ENCODE measurements at regions not wholly inside any gene's neighbourhood (a gene's known extent, or its start where the extent isn't known, plus 50 kb on each side); places are given as distances from the start of the nearest gene placed in this dataset.
"Not testable (repeated sequence)": the region's sequence is repeated elsewhere in the genome, so short reads cannot be mapped to it uniquely, and the experiment has no call there.

DNA sequence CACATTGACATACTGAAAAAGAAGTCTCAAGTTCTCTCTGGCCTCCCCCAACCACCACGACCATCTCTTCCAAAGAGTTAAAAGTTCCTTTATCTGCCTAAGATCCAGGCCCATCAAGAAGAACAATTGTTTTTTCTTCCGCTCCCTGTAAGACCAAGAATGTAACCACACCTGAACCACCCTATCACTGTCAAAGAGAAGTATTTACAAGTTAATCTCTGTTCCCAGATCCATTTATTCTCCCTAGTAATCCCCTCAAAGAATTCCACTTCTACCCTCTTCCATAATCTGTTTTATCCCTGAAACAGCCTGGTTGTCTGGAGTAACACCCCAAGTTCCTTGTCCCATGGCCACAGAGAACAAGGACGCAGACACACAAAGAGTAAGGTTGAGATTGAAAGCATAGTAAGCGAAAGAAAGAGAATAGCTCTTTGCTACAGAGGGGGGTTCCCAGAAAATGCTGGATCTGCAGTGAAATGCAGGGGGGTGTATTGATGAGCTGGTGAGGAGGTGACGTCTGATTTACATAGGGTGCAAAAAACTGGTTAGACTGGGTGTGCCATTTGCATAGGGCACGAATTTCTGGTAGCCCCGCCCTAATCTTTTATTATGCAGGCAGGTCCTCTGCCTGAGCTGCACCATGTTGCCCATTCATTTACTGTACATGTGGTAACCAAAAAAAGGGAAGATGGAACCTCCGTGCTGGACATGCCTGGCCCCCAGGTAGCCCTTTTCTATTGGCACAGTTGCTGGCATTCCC lies 122.0 kb downstream of the SKIDA1 start:
- no peak for DNase-seq

DNA sequence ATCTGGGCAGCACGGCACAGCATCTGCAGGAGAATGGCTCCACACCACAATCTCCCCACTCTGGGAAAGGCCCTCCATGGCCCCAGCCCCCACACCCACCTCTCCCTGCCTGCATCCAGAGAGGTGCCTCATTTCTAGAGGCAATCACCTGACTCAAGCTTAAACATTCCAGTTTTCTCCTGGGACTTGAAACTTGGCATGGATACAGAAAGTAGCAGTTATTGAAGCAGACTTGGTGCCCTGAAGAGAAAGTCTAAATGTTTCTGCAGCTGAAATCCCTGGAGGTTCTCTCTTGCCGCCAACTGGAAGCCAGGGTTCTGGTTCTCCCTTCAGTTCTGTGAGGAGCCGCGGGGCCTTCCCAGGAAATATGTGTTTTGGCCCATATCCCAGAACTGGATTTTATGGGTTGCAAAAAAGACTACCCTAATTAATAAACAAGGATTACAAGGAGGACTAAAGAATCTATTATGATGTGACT lies 122.8 kb downstream of the SKIDA1 start:
- DNase-seq, result no peak

DNA sequence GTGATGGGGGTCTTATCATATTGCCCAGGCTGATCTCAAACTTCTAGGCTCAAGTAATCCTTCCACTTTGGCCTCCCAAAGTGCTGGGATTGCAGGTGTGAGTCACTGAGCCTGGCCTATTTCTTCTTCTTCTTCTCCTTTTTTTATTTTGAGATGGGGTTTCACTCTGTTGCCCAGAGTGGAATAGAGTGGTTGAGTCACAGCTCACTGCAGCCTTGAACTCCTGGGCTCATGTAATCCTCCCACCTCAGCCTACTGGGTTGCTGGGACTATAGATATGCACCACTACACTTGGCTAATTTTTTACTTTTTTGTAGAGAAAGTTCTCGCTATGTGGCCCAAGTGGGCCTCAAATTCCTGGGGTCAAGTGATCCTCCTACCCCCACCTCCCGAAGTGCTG lies 124.3 kb downstream of the SKIDA1 start:
- no peak for DNase-seq

DNA sequence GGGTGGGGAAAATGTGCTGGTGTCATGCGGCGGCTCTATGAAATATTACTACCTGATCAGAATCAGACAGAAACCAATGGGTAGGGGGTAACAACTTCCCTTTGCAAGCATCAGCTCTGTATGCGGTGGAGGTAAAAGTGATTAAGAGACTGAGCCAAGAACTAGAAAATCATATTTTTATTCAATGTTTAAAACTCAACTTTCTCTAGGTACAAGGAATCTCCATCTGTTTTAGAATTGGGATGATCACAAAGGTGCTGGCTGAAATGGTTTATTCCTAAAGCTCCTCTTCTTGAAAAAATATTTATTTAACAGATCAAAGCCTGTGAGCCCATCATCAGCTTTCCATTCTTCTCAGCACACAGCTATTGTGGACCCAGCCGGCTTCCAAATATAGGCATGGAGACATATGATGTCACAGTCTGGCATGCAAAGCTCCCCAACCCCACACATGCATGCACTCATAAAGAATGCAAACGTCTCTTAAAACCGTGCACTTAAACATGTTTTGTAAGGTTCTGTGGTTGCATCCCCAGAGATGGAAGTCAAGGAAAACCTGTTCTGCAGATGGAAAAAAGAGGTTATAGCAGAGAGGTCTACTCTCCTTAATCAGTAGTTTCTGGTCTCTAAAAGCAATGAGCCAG lies 126.0 kb downstream of the SKIDA1 start:
- DNase-seq, result no peak

DNA sequence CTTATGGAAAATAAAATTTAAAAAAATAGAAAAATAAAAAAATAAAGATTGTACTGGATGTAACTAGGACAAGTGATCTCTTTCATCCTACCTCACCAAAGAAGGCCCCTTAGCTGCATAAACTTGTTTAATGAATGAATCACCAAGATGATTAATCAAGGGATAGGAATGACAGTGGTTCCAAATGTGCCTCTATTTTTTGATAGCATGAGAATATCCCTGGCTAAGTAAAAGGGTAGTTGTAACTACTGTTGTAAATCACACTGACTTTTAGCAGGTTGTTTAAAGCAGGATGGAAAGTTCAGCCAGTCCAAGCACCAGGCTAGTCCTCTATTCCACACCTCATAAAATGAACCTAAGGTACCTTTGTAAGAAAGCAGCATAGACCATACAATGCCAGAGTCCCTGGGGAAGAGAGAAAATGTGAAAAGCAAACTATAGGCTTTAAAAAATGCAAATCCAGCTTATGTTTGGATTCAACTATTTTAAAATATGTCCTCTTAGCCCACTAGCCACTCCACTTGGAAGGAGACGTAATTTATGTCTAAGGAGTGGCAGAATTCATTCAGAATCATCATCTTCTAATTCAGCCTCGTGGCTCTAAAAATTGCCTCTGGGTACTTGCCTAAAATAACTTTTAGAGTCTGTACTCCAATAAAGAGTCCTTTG lies 126.8 kb downstream of the SKIDA1 start:
- no peak for DNase-seq

DNA sequence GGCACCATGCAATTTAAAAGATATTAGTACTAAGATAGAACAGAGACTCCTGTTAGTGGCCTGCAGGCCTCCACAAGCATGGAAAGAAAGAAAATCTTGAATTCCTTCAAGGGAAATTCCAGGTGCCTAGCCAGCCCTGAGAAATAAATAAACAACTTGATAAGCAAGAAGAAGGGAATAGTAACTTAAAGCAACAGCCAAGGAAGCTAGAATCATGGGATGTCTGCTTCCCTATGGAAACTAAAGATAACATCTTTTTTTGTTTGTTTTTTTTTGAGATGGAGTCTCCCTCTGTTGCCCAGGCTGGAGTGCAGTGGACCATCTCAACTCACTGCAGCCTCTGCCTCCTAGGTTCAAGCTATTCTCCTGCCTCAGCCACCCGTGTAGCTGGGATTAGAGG lies 128.6 kb downstream of the SKIDA1 start:
- no peak for DNase-seq

DNA sequence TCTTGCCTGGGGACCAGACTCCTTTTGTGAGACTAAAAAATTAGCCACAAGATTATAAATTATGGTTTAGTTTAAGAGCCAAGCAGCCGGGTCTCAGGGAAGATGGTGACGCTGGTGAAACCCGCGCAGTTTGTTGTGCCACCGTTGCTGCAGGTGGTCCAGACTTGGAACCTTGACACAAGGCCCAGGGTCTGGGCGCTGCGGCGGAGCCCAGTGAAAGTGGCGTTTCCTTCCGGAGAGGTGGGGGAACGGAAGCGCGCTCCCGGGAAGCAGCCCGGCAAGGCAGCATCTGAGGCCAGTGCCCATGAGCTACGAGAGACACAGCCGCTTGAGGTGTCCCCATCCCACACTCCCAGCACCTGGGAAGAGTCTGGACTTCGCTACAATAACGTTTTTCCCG lies 131.6 kb downstream of the SKIDA1 start:
- DNase-seq, result no peak

DNA sequence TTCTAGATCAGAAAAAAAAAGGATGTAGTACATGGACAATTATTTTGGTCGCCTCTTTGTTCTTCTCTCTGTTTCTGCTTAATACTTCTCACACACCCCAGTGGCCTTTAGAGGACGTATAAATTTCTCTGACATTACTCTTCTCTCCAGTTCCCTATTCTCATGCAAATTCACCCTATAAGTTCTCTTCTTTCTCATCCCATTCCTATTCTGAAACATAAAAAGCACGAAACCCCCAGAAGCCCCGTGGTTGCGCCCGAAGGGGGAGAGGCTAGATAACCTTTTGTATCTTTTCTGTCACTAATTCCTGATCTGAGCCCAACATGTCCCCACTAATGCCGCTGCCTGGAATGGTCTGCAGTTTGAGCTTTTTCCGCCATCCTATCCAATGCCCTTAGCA lies 136.9 kb downstream of the SKIDA1 start:
- no peak for DNase-seq

DNA sequence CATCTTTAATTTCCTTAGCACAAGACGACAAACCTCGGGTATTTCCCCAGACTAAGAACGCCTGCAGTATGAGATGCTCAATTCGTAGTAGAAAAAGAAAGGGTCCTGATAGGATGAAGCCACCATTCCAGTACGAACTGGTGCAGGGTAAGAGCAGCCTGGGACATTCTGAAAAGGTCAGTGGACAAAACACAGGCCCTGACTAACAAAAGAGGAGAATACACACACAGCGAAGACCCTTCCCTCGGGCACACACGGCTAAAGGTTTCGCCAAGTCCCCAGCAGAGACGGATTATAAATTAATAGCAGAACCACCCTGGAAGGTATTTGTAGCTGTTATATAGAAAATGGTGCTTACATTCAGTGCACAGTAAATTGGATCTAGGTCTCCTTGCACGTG lies 137.6 kb downstream of the SKIDA1 start:
- no peak for DNase-seq

DNA sequence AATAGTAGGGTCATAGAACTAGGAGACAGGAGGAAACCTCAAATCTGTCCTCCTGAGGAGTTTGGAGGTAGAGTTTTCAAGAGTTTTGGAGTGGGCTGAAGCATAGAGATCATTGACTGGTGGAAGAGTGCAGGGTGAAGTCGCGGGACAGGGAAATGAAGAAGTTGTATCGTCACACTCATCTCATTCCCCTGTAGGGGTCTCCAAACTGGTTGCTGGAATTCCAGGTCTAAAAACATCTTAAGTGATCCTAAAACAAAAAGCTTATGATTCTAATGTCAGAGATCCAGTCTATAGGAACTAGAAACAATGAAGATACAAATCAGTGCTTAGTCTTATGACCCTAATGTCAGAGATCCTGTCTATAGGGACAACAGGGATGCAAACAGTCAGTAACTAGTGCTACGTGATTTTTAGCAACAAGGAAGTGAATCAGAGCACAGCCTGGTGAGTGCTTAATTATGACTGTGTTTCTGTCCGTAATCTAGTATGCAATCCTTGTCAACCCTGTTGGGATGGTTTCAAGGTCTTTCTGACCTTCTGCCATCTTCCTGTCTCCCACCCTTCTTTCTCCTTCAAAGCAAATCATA lies 139.4 kb downstream of the SKIDA1 start:
- no peak for DNase-seq

DNA sequence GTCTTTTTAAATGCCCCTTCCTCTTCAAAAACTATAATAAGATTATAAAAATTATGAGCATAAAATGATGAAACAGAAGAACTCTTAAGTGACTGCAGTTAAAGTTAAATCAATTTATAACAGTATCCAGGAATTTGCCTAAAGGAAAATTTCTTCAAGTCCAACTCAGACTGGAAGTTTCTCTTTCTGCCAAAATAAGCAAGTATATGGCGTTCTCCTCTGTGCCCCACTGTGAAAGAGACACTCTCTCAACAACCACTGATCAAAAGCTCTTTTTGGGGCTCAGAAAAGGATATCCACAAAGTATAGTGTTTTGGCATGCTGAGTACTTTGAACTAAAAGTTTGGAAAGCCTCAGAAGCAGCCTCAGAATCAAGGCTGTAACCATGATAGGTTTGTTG lies 139.9 kb downstream of the SKIDA1 start:
- no peak for DNase-seq

DNA sequence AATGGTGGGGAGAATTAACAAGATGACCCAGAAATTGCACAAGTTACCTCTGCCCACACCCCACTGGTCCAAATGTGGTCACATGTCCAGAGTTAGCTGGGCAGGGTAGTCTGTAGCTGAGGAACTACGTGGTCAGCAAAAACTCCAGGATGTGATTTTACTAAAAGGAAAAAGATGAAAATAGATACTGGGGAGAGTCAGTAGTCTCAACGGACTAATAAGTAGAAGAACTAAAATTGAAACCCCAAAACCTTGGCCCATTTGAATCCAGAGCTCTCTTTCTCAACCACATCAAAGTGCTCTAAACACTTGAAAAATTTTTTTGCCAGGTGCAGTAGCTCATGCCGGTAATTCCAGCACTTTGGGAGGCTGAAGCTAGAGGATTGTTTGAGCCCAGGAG lies 146.3 kb downstream of the SKIDA1 start:
- DNase-seq, result no peak

DNA sequence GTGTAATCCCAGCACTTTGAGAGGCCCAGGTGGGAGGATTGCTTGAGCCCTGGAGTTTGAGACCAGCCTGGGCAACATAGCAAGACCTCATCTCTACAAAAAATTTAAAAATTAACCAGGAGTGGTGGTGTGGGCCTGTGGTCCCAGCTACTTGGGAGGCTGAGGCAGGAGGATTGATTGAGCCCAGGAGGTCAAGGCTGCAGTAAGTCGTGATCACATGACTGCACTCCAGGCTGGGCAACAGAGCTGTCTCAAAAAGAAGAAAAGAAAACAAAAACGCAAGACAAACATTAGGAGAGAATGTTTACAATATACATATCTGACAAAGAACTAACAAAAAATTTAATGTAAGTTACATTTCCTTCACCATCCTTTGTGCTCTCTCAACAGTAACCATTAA lies 150.2 kb downstream of the SKIDA1 start:
- DNase-seq, result not testable (repeated sequence)

DNA sequence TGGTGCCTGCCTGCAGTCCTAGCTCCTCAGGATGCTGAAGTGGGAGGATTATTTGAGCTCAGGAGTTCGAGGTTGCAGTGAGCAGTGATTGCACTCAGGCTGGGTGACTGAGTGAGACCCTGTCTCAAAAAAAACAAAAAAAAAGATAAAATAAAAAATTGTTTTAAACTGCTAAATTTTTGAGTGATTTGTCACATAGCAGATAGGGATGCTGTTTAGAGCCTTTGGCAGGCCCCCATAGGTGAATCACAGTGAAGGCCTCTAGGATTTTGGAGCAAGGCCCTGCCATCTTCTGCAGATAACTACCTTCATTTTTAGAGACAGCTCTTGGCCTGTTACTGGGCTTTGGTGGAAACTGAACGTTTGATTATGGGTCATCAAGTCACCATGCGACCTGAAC lies 151.6 kb downstream of the SKIDA1 start:
- DNase-seq, result not testable (repeated sequence)

DNA sequence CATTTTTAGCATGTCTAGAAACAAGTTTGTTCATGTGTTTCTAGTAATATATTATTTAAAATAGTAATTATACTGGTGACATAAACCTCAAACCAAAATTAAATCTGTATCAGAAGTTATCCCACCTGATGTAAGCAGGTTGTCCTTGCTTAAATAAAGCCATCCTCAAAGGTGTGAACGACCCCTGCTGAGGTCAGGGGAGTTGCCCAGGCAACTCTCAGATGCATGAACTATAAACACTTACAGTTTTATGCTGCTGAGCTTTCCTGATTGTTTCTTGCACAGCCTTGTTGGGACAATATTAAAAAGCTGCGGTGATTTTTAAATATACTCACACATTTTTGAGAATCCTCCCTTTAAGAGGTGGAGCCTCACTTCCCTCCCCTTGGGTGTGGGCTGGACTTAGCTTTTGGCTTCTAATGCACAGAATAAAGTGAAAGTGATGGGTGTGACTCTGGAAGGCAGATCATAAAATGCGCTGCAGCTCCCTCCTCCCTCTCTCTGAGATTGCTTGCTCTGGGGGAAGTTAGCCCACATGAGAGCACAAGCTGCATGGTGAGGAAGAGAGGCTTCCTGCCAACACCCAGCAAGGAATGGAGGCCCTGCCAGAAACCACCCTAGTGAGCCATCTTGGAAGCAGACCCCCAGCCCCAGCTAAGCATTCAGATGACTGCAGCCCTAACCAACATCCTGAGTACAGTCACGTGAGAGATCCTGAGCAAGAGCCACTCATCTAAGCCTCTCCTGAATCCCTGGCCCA lies 152.7 kb downstream of the SKIDA1 start:
- peak; percentile 5 for DNase-seq

DNA sequence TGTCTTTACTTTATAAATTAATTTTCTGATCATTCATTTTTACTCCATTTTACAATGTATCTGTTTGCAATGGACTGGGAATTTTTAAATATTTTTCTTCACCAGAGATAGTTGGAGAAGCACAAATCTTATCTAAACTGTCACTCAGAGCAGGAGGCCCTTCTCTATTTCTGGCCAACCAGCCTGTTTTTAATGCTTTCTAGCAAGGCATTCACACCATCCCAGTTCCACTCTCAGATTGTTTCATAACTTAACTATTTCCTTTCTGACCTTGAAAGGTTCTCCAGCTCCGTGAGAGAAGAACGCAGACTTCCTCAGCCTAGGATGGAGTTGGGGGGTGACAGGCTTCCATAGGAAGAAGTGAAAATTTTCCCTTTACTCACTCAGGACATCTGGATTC lies 155.8 kb downstream of the SKIDA1 start:
- no peak for DNase-seq

DNA sequence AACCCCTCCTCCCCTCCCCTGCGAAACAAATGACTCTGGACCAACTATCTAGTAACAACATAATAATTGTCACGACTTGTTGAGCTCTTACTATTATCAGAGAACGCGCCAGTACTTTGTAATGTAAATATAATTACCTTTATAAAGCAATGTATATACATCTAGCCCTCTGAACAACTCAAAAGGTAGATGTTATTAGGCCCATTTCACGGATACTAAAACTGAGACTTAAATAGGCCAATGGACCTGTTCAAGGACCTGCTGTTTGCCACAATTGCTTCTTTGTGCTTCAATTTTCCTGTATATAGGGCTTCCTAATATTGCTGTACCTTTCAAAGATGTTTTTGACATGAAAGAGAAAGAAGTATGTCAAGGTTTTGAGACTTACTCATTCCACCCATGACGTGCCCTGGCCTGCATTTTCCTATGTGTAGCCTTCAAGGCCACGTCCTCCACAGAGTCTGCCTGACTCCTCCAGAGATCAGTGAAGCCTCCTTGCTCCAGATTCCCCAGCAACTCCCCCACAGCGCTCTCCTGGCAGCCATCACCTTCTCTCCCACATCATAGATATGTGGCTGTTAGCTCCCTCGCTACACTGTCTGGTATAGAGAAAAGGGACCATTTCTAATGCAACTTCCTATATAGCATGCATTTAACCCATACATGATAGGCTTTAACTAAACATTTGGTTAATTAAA lies 156.6 kb downstream of the SKIDA1 start:
- no peak for DNase-seq

DNA sequence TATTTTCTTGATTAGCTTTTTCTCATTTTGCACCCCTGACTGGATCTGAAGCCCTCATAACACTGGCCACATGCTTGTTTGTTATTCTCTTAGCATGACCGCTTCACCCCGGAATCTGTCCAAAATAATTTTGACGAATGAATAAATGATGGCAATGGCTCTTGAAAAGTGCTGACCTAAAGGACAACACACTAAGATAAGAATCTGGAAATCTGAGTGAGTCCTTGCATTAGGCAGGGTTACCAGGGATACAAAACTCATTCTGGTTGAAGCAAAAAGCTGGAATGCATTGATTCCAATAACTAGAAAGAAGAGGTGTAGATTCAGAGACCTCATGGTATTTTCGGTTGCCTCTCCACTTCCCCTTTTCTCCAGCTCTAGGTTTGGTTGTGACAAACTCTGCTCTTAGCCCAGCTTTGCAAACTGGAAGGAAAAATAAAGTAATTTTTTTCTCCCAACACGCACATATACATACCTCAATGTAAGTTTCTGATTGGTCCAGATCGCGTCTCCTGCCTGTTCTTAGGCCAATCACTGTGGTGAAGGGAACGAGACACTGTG lies 157.4 kb downstream of the SKIDA1 start:
- no peak for DNase-seq

DNA sequence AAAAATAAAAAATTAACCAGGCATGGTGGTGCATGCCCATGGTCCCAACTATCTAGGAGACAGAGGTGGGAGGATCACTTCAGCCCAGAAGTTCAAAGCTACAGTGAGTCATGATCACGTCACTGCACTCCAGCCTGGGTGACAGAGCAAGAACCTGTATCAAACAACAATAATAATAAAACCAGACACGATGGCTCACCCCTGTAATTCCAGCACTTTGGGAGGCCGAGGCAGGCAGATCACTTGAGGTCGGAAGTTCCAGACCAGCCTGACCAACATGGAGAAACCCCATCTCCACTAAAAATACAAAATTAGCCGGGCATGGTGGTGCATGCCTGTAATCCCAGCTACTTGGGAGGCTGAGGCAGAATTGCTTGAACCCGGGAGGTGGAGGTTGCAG lies 159.4 kb downstream of the SKIDA1 start:
- not testable (repeated sequence) for DNase-seq

DNA sequence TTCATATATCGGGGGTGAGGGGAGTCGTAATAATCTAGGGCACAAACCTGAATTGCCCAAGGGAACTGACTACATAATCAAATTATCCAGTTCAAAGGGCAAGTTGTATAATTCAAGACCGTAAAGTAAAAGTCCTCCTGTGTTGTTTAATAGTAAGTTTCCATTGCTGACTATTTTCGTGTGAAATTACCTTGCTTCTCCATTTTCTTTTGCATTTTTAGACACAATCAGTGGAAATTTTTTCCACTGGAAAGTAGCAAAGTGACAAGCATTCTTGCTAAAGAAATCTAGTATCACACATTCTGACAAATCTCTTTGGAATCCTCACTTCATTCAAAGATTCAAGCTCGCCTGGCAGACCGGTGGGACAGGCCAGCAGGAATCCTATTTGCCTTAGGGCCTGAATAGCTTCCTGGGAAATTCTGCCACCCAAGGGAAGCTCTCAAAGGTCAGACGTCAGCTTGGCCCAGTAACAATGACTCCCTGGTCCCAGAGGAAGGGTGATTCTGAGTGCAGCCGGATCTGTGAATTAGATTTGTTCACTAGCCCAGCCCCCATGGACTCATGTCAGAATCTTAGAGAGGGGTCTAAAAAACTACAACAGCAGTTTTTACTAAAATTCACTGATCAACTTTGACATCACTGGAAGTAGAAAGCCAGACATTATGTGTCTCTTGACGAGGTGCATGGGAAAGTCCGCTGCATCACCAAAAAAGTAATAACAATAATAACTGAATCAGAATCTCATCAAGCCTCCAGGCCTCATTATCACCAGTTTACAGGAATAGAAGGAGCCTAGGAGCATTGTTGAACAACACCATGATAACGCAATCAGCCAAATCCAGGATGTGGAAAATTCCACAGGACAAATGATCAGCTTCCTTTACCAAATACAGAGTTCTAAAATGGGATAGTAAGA lies 161.0 kb downstream of the SKIDA1 start:
- DNase-seq, result no peak

DNA sequence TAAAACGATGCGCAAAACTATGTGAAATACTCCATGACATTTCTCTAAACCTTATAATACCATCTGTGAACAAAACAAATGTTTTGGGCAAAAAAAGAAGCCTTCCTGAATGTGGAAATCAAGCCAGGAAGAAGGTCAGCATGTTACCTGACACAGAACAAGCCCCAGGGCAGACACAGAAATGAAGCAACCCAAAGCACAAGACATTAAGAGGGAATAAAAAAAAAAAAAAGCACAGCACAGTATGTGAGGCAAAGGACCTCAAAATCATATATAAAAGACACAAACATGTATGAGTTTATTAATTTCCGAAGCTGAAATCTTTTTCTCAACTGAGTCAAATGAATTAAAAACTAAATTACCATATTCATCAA lies 161.8 kb downstream of the SKIDA1 start:
- no peak for DNase-seq

Measured in activated effector memory CD4-positive, alpha-beta T cell treated with Interleukin-2 at 50 U/mL for 16 hours (primary cell).